Stimulated activated naive CD8-positive, alpha-beta T cell treated with anti-CD3 and anti-CD28 coated beads, Interleukin-15, amount 100 ng/mL, for 72 hours (primary cell): ENCODE measurements at regions not wholly inside any gene's neighbourhood (a gene's known extent, or its start where the extent isn't known, plus 50 kb on each side); places are given as distances from the start of the nearest gene placed in this dataset.
"Not testable (repeated sequence)": the region's sequence is repeated elsewhere in the genome, so short reads cannot be mapped to it uniquely, and the experiment has no call there.

Source experiments
- ATAC-seq: fragments of 150-1000 bp; cut with Tn5 transposase; 2 replicates; pipeline ENCODE4 v1.10.0; 2021; ENCODE audit warnings: mild to moderate bottlenecking, moderate library complexity
- DNase-seq, 2 donors: peaks; one replicate each; pipeline ENCODE4 v3.0.0; 2021 to 2022
- H3K27ac Mint-ChIP-seq, 2 donors: one replicate each; pipeline ENCODE4 v1.8.0; 2022; ENCODE audit warnings: mild to moderate bottlenecking in 2 of 2, mixed read lengths in 2 of 2, moderate library complexity in 2 of 2
- H3K27me3 Mint-ChIP-seq: one replicate; pipeline ENCODE4 v1.8.0; 2022; ENCODE audit warnings: mixed read lengths
- H3K4me1 Mint-ChIP-seq: one replicate; pipeline ENCODE4 v1.8.0; 2022; ENCODE audit warnings: mild to moderate bottlenecking, mixed read lengths
- H3K4me3 Mint-ChIP-seq, 2 donors: one replicate each; pipeline ENCODE4 v1.8.0; 2022; ENCODE audit warnings: mild to moderate bottlenecking in 2 of 2, mixed read lengths in 2 of 2, moderate library complexity in 1 of 2
- H3K9me3 Mint-ChIP-seq, 2 donors: one replicate each; pipeline ENCODE4 v1.8.0; 2022; ENCODE audit warnings: mixed read lengths in 2 of 2

DNA sequence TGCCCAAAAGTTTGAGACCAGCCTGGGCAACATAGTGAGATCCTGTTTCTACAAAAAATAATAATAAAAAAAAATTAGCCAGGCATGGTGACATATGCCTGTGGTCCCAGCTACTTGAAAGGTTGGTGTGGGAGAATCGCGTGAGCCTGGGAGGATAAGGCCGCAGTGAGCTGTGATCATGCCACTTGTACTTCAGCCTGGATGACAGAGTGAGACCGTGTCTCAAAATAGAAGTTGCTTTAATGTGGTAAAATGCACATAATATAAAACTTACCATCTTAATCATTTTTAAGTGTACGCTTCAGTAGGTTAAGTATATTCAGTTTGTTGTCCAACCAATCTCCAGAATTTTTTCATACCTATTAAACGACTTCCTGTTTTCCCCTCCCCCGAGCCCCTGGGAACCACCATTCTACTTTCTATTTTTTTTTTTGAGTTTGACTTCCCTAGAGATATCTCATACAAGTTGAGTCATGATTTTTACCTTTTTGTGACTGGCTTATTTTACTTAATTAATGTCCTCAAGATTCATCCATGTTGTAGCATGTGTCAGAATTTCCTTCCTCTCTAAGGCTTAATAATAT lies 120.1 kb upstream of the POC5 start:
- ATAC-seq: no peak
- H3K4me1 Mint-ChIP-seq: no peaks in the 10 kb centered on the region

DNA sequence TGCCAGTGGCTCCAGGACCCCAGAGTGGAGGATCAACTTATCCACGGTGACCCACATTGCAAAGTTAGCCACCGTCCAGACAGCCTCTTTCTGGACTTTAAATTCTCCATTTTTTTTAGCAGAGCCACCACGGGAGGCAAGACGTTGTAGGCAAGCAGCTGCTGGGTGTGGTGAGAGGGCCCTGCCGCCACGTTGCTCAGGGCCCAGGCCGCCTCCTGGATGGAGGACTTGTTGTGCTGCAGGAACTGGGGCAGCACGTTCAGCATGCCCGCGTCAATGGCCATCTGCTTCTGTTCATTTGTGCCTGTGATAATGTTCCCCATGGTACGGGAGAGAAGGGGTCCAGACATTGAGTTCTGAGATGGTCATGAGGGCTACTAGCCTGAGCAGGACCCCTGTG lies 114.3 kb upstream of the POC5 start:
- DNase-seq (no peak), ATAC-seq (no peak)
- Mint-ChIP-seq H3K27me3 (peaks cover 9% of the 10 kb centered on the region), H3K4me1 (no peaks in the 10 kb centered on the region), H3K4me3 (no peak overlapping the region), H3K9me3 (no peaks in the 10 kb centered on the region), H3K27ac (no peak overlapping the region)

More for the DNA sequence above, 120.1 kb upstream of the POC5 start:
- Mint-ChIP-seq H3K4me3 (no peak overlapping the region), H3K27ac (no peak overlapping the region), H3K27me3 (peaks cover 3% of the 10 kb centered on the region), H3K9me3 (peaks cover 3 to 5% of the 10 kb centered on the region in 2 donors)
- DNase-seq: no peak

DNA sequence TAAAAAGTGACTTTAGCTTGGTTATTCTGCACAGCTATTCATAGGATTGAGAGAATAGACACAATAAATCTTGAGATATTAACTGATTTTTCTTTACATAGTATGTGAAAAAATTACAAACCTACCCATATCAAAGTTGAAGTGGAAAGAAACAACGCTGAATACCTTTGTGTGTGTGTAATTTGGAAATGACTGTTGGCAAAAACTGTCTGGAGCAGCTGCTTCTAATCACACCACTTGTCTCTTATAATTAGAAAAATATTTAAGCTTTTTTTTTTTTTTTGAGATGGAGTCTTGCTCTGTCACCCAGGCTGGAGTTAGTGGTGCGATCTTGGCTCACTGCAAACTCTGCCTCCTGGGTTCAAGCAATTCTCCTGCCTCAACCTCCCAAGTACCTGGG lies 110.8 kb upstream of the POC5 start:
- no peaks in the 10 kb centered on the region for H3K9me3 Mint-ChIP-seq
- H3K4me1 Mint-ChIP-seq: no peaks in the 10 kb centered on the region
- DNase-seq: no peak
- H3K27ac Mint-ChIP-seq: no peak overlapping the region
- ATAC-seq: no peak
- no peak overlapping the region for H3K4me3 Mint-ChIP-seq
- H3K27me3 Mint-ChIP-seq: peaks cover 9% of the 10 kb centered on the region

DNA sequence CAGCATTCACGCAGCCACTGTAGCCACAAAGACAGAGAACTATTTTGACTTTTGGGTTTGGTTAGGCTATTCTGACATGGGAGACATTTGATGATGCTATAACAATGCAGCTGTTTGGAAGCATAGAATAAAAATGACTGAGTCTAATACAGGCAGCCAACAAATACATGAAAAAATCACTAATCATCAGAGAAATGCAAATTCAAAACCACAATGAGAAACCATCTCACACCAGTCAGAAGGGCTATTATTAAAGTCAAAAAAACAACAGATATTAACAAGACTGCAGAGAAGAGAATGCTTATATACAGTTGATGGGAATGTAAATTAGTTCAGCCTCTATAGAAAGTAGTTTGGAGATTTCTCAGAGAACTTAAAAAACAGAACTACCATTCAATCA lies 107.1 kb upstream of the POC5 start:
- H3K4me1 Mint-ChIP-seq: no peaks in the 10 kb centered on the region
- no peak overlapping the region for H3K27ac Mint-ChIP-seq
- peaks cover 18% of the 10 kb centered on the region for H3K27me3 Mint-ChIP-seq
- ATAC-seq: no peak
- DNase-seq: no peak
- no peak overlapping the region for H3K4me3 Mint-ChIP-seq
- peaks cover 0 to 23% of the 10 kb centered on the region in 2 donors for H3K9me3 Mint-ChIP-seq

DNA sequence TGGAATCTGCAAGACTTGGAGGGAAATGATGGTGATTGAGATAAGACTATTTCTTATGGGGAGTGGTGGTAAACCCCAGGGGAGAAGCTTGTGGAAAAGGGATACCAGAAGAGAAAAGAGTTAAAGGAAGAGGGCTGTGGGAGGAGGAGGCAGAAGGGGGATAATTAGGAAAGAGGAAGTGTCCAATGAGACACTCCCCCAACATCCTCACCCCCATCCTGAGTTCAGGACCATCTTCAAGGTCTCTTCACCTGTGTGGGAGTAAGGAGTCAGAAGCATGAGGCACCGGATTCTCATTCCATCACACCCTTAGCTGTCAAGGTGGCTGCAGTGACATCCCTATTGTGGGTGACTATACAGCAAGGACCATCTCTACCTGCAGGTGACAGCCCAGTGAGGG lies 106.6 kb upstream of the POC5 start:
- Mint-ChIP-seq H3K27me3 (peaks cover 18% of the 10 kb centered on the region), H3K27ac (no peak overlapping the region), H3K4me1 (no peaks in the 10 kb centered on the region), H3K9me3 (peaks cover 0 to 23% of the 10 kb centered on the region in 2 donors), H3K4me3 (no peak overlapping the region)
- ATAC-seq (no peak), DNase-seq (no peak)

DNA sequence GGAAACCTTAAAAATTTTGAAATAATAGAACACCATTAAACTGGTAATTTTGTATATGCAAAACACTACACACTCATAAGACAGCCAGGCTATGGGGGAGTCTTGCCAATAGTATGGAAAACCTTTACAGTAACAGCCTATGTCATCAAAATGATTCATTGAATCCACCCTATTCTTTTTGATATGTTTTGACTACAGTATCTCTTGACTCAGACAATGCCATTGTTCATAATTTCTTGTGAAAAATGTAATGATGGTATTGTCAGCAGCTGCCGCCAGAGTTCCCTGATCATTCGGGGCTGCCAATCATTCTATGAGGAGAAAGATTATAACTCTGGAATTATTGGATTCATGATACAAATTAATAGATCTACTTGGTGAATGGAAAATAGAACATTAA lies 101.4 kb upstream of the POC5 start:
- H3K4me1 Mint-ChIP-seq: no peaks in the 10 kb centered on the region
- H3K27ac Mint-ChIP-seq: no peak overlapping the region
- H3K4me3 Mint-ChIP-seq: no peak overlapping the region
- H3K27me3 Mint-ChIP-seq: peaks cover 32% of the 10 kb centered on the region
- ATAC-seq (no peak), DNase-seq (no peak)
- peaks cover under 1 to 30% of the 10 kb centered on the region in 2 donors for H3K9me3 Mint-ChIP-seq

DNA sequence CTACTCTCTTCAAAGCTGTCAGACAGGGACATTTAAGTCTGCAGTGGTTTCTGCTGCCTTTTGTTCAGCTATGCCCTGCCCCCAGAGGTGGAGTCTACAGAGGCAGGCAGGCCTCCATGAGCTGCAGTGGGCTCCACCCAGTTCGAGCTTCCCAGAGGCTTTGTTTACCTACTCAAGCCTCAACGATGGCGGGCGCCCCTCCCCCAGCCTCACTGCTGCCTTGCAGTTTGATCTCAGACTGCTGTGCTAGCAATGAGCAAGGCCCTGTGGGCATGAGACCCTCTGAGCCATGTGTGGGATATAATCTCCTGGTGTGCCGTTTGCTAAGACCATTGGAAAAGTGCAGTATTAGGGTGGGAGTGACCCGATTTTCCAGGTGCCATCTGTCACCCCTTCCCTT lies 82.5 kb upstream of the POC5 start:
- peaks cover 28% of the 10 kb centered on the region for H3K27me3 Mint-ChIP-seq
- H3K4me3 Mint-ChIP-seq, H3K27ac Mint-ChIP-seq, H3K4me1 Mint-ChIP-seq, ATAC-seq, DNase-seq: not testable (repeated sequence)
- H3K9me3 Mint-ChIP-seq: peaks cover 16 to 33% of the 10 kb centered on the region in 2 donors

DNA sequence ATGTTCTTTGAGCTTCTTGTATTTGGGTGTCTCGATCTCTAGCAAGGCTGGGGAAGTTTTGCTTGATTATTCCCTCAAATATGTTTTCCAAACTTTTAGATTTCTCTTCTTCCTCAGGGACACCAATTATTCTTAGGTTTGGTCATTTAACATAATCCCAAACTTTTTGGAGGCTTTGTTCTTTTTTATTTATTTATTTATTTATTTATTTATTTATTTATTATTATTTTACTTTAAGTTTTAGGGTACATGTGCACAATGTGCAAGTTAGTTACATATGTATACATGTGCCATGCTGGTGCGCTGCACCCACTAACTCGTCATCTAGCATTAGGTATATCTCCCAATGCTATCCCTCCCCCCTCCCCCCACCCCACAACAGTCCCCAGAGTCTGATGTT lies 52.1 kb upstream of the POC5 start:
- DNase-seq, H3K27ac Mint-ChIP-seq, H3K4me3 Mint-ChIP-seq, H3K4me1 Mint-ChIP-seq, ATAC-seq: not testable (repeated sequence)
- H3K9me3 Mint-ChIP-seq: peaks cover 29 to 66% of the 10 kb centered on the region in 2 donors
- H3K27me3 Mint-ChIP-seq: peaks cover 20% of the 10 kb centered on the region
